Posterior vena cava (tissue), 2 donors: ENCODE measurements at regions not wholly inside any gene's neighbourhood (a gene's known extent, or its start where the extent isn't known, plus 50 kb on each side); places are given as distances from the start of the nearest gene placed in this dataset.
"Not testable (repeated sequence)": the region's sequence is repeated elsewhere in the genome, so short reads cannot be mapped to it uniquely, and the experiment has no call there.

Experiments used
- DNase-seq: peaks from one replicate; pipeline ENCODE4 v3.0.0-alpha.2; 2020; ENCODE audit warnings: low spot score
- intact Hi-C, 2 donors: fragments of 100-400 bp; cut with DNase I; formaldehyde crosslinking; loops; one replicate each; pipeline versions ENCODE4 v1.14.1 to v1.14.2; 2022 to 2023
- donor health status: DM: yes; HTN: yes; CAD: no.
- donor health status: DM: yes; HTN: yes; CAD: no.

GRCh38 chr2:44051593-44052347 is 56.0 kb upstream of the LRPPRC start:
- intact Hi-C loops = no loop called here
- DNase-seq = no peak

GRCh38 chr2:44052584-44052983 is 56.8 kb upstream of the LRPPRC start:
- no peak for DNase-seq
- intact Hi-C loops = no loop called here

GRCh38 chr2:44053052-44053451 is 57.3 kb upstream of the LRPPRC start:
- DNase-seq = no peak
- intact Hi-C loops = no loop called here

- intact Hi-C loops = no loop called here
These were observed 57.7 kb upstream of the LRPPRC start for GRCh38 chr2:44053456-44053855.

GRCh38 chr2:44055229-44055628 is 59.4 kb upstream of the LRPPRC start:
- DNase-seq = no peak

More at GRCh38 chr2:44053456-44053855, 57.7 kb upstream of the LRPPRC start:
- DNase-seq = no peak

GRCh38 chr2:44055664-44056063 is 59.9 kb upstream of the LRPPRC start:
- DNase-seq = no peak
- intact Hi-C loops = loop anchor here in 1 of 2 donors (5.0 kb wide), 2 partner anchors 892 to 1462 kb away; no protein-coding TSS in a partner anchor

More at GRCh38 chr2:44055229-44055628, 59.4 kb upstream of the LRPPRC start:
- intact Hi-C loops = loop anchor here in 1 of 2 donors (5.0 kb wide), 2 partner anchors 892 to 1462 kb away; no protein-coding TSS in a partner anchor

- DNase-seq = no peak
These were observed 61.2 kb upstream of the LRPPRC start for GRCh38 chr2:44056947-44057346.

GRCh38 chr2:44060286-44060685 is 64.5 kb upstream of the LRPPRC start:
- DNase-seq, intact Hi-C loops: not testable (repeated sequence)

More at GRCh38 chr2:44056947-44057346, 61.2 kb upstream of the LRPPRC start:
- intact Hi-C loops = loop anchor here in 1 of 2 donors (5.0 kb wide), 2 partner anchors 890 to 1460 kb away; no protein-coding TSS in a partner anchor

GRCh38 chr2:44060990-44061389 is 65.2 kb upstream of the LRPPRC start:
- intact Hi-C loops = no loop called here
- no peak for DNase-seq

GRCh38 chr2:44061469-44061868 is 65.7 kb upstream of the LRPPRC start:
- intact Hi-C loops = no loop called here
- no peak for DNase-seq

GRCh38 chr2:44061876-44062275 is 66.1 kb upstream of the LRPPRC start:
- intact Hi-C loops = no loop called here

GRCh38 chr2:44063033-44063432 is 67.2 kb upstream of the LRPPRC start:
- intact Hi-C loops = no loop called here
- no peak for DNase-seq

More at GRCh38 chr2:44061876-44062275, 66.1 kb upstream of the LRPPRC start:
- no peak for DNase-seq

GRCh38 chr2:44064281-44064680 is 68.5 kb upstream of the LRPPRC start:
- DNase-seq, intact Hi-C loops: not testable (repeated sequence)

- DNase-seq, intact Hi-C loops: not testable (repeated sequence)
These were observed 71.4 kb upstream of the LRPPRC start for GRCh38 chr2:44067012-44067790.

GRCh38 chr2:44067791-44068181 is 72.0 kb upstream of the LRPPRC start:
- intact Hi-C loops, DNase-seq: not testable (repeated sequence)

- intact Hi-C loops = no loop called here
- no peak for DNase-seq
These were observed 75.8 kb upstream of the LRPPRC start for GRCh38 chr2:44071454-44072046.

GRCh38 chr2:44073667-44074066 is 77.9 kb upstream of the LRPPRC start:
- DNase-seq, intact Hi-C loops: not testable (repeated sequence)

- DNase-seq, intact Hi-C loops: not testable (repeated sequence)
These were observed 79.0 kb upstream of the LRPPRC start for GRCh38 chr2:44074795-44075194.

GRCh38 chr2:44075541-44075940 is 79.8 kb upstream of the LRPPRC start:
- no peak for DNase-seq
- intact Hi-C loops = no loop called here
